ENCODE measurements at regions not wholly inside any gene's neighbourhood (a gene's known extent, or its start where the extent isn't known, plus 50 kb on each side); places are given as distances from the start of the nearest gene placed in this dataset.

- no peak for TF ChIP-seq CTCF (IDR thresholded peaks at IDR 0.05)
- no peak for TF ChIP-seq POLR2A (IDR thresholded peaks at IDR 0.05)
Measured at GRCh38 chr18:59039449-59039848, 100.2 kb upstream of the SEC11C start.

Data from body of pancreas (tissue), 4 donors.